ENCODE measurements at regions not wholly inside any gene's neighbourhood (a gene's known extent, or its start where the extent isn't known, plus 50 kb on each side); places are given as distances from the start of the nearest gene placed in this dataset.

DNA sequence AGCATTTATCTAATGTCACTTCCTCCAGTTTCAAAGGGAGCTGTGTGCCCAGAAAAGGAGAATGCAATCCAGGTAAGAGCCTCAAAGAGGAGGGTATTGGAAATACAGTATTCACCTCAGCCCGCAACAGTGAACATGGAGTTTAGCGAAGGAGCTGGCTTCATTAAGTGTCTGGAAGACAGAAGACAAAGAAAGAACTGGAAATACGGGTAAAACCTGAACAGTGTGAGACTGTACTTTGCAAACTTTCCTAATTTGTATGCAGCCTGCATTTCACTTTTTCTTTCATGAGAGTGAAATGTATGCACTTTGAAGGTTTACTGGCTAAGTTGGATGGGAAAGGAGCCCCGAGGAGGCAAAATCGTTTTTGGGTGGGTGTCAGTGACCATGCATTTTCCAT lies 478.4 kb downstream of the HS3ST3B1 start:
- no peak for DNase-seq (ENCODE audit: low read depth in 4 of 4, low spot score in 2 of 4)

DNA sequence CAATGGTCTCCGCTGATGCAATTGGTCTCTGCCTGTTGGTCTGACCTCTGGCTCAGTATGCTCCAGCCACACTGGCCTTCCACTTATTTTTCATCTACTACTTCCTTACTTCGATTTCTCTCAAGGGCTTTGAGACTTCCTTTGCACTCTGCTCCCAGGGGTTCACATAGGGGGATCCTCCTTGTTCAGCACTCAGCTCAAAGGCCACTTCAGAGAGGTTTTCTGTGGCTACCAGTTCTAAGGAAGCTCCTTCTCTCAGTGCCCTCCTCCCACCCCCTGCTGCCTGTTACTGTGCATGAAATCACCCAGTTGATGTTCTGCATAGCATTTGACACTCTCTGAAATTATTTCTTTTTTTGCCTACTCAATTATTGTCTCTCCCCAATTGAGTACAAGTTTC lies 476.4 kb downstream of the HS3ST3B1 start:
- DNase-seq (ENCODE audit: low read depth in 4 of 4, low spot score in 2 of 4), result no peak

- no peak for DNase-seq (ENCODE audit: low read depth in 4 of 4, low spot score in 2 of 4)
These were observed 475.9 kb downstream of the HS3ST3B1 start for GRCh38 chr17:14776791-14777190.

- no peak for DNase-seq (ENCODE audit: low read depth in 4 of 4, low spot score in 2 of 4)
These were observed 475.0 kb downstream of the HS3ST3B1 start for GRCh38 chr17:14775731-14776492.

- no peak for DNase-seq (ENCODE audit: low read depth in 4 of 4, low spot score in 2 of 4)
These were observed 473.9 kb downstream of the HS3ST3B1 start for GRCh38 chr17:14774774-14775173.

DNA sequence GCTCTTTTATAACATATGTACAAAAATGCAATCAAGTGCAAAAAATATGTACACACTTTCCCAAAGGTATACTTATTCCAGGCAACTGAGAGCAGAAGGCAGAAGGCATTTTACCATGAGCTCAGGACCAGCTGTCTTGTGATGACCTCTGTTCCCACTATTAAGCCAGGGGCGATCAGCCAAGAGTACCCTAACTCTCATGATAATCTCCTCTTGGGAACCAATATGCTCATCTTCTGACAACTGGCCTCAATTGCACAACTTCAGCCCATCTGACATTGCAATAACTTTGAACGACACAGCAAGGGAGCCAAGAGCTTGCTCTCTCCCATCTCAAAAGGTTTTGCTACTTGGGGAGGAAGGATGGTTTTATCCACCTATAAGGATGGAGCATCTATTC lies 471.9 kb downstream of the HS3ST3B1 start:
- DNase-seq (ENCODE audit: low read depth in 4 of 4, low spot score in 2 of 4), result no peak

GRCh38 chr17:14771543-14771942 lies 470.7 kb downstream of the HS3ST3B1 start:
- DNase-seq (ENCODE audit: low read depth in 4 of 4, low spot score in 2 of 4), result no peak

GRCh38 chr17:14768923-14769322 lies 468.0 kb downstream of the HS3ST3B1 start:
- DNase-seq (ENCODE audit: low read depth in 4 of 4, low spot score in 2 of 4), result no peak

DNA sequence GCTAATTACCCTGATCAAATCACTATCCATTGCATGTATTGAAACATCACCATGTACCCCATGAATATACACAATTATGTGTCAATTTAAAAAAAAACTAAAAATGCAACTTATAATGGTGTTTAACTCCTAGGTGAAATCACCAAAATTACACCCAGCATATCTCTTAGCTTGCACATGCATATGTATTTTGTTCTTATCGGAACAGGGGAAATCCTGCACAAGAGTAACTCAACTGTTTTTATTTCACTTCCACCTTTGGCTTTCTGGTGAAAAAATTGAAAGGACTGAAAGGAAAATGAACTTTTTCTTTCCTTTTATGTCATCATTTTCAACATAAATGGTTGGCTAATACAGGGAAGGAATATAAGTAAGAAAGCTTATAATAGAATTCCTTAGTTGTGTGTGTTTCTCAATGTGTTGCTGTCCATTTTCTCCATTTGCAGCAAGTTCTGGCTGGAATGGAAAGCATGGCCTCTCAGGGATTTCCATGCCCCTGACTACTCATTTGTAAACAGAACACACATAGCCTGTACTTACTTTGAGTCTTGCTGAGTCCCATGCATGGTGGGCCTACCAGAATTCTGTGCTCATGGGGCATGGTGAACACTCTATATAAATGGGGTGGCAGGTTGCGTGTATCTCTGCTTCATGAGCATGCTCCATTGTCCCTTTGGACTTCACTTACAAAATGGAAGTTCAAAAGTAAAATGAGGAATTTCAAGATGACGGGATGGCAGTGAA lies 462.0 kb downstream of the HS3ST3B1 start:
- DNase-seq (ENCODE audit: low read depth in 4 of 4, low spot score in 2 of 4), result no peak

GRCh38 chr17:14760719-14761411 lies 460.0 kb downstream of the HS3ST3B1 start:
- DNase-seq (ENCODE audit: low read depth in 4 of 4, low spot score in 2 of 4), result no peak

DNA sequence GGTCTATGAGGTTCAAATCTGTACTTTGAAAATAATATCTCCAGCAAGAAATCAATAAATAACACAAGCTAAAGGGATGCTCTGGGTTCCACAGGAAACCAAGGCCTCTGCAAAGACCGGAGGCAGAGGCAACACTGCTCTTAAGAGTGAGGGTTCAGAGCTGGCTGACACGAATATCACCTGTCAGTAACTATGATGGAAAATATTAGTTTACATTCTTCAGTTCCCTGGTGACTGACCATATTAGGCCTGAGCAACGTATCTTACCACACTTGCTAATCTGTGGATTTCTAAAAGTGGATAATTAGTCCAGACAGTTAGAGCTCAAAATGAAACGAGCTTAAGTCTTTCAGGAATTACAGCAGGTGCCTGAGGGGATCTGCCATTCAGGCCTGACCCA lies 459.3 kb downstream of the HS3ST3B1 start:
- no peak for DNase-seq (ENCODE audit: low read depth in 4 of 4, low spot score in 2 of 4)

DNA sequence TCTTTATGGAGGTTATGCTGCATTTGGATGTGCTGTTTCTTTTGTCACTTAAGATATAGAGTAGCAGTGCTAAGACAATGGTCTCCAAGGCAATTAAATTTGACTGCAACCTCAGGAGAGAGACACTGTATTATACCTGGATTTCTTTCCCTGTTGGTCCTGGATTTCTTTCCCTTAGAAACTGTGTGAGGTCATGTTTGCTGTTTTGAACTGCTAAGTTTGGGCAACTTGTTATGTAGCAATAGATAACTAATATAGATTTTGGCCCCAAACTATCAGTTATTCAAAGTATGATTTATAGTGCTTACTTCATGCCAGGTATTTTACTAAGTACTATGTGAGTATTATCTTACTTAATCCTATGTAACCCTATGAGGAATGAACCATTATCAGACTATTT lies 458.4 kb downstream of the HS3ST3B1 start:
- no peak for DNase-seq (ENCODE audit: low read depth in 4 of 4, low spot score in 2 of 4)

DNA sequence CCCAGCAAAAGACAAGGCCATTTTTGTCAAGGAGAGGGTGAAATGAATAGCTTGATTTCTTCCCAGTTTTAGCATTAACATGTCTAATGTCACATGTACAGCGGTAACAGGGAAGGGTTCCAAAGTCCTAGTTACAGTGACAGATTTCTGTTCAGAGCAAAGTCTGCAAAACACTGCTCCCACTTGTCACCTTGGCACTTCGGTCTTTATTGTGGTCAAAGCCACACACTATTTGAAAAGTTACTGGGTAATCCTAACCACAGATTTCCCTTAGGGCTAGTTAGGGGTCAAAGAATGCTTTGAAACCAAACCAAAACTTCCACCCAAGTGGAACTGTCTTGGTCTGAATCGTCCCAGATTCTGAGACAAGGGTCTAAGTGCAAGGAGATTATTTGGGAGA lies 455.6 kb downstream of the HS3ST3B1 start:
- no peak for DNase-seq (ENCODE audit: low read depth in 4 of 4, low spot score in 2 of 4)

- no peak for DNase-seq (ENCODE audit: low read depth in 4 of 4, low spot score in 2 of 4)
These were observed 454.1 kb downstream of the HS3ST3B1 start for GRCh38 chr17:14755002-14755401.

DNA sequence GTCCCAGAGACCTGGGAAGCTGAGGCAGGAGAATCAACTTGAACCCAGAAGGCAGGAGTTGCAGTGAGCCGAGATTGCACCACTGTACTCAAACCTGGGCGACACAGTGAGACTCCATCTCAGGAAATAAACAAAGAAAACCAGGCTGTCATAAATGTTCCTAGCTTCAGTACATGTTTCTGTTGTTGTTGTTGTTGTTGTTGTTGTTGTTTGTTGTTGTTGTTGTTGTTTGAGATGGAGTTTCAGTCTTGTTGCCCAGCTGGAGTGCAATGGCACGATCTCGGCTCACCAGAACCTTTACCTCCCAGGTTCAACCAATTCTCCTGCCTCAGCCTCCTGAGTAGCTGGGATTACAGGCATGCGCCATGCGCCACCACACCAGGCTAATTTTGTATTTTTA lies 452.5 kb downstream of the HS3ST3B1 start:
- no peak for DNase-seq (ENCODE audit: low read depth in 4 of 4, low spot score in 2 of 4)

DNA sequence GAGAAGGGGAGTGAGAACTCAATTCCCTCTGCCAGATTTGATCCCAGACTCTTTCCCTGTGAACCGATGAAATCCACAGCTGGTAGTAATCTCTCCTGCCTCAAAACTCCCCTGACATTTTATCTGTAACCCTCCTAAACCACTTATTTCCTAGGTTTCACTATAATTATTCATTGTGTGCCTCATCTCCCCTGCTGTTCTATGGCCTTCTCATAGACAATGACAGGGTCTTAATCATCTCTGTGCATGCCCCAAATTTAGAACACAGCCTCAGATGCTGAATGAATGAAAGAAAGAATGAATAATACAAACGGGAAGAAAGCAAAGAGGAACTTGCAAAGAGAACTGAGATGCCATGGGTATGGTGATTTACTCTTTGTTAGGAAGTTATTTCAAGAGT lies 451.1 kb downstream of the HS3ST3B1 start:
- DNase-seq (ENCODE audit: low read depth in 4 of 4, low spot score in 2 of 4), result no peak

DNA sequence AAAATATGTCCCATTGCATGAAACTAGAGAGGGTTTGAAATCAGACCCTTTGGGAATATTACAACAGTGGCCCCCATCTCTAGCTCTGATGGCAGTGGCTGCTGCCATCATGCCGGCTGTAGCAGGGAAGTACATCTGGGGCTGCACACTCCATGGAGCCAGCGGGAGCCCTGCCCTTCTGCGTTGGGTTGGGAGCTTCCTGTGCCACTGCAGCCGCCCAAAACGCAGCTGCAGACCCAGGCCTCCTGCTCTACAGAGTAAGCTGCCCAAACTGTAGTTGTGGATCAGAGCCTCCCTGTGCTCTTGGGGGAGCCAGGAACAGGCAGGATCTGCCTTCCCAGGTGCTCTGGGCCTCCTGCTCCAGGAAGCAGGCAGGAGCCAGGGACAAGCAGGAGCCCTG lies 450.0 kb downstream of the HS3ST3B1 start:
- DNase-seq (ENCODE audit: low read depth in 4 of 4, low spot score in 2 of 4), result no peak

DNA sequence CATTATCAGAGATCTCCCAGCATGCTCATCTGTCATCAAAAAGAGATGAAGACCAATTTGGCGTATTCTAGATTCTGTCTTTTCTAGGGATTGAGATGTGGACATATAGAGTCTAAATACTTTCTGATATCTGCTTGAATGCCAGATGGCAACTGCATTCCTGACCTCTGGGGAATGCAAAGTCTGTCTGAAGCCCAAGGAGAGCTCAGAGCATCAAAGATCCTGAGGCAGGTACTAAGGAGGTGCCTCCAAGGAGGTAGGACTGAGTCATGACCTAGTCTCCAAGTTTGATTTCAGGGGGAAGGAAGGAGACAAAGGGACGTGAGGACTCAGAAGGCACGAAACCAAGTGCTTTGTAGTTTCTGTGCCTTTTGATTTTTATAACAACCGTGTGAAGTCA lies 448.4 kb downstream of the HS3ST3B1 start:
- no peak for DNase-seq (ENCODE audit: low read depth in 4 of 4, low spot score in 2 of 4)

GRCh38 chr17:14748036-14748710 lies 447.3 kb downstream of the HS3ST3B1 start:
- DNase-seq (ENCODE audit: low read depth in 4 of 4, low spot score in 2 of 4), result no peak

GRCh38 chr17:14747603-14747950 lies 446.7 kb downstream of the HS3ST3B1 start:
- no peak for DNase-seq (ENCODE audit: low read depth in 4 of 4, low spot score in 2 of 4)
